Fibroblast of peridontal ligament (primary cell): ENCODE measurements at regions not wholly inside any gene's neighbourhood (a gene's known extent, or its start where the extent isn't known, plus 50 kb on each side); places are given as distances from the start of the nearest gene placed in this dataset.

Source experiments
- DNase-seq: peaks from one replicate; pipeline ENCODE4 v3.0.0-alpha.2; 2010; ENCODE audit errors: extremely low read depth

- no peak for DNase-seq
Measured at GRCh38 chr11:127737499-127737898, 736.9 kb upstream of the KIRREL3 start.

GRCh38 chr11:127733552-127733951 lies 733.0 kb upstream of the KIRREL3 start:
- no peak for DNase-seq

GRCh38 chr11:127726367-127726766 lies 725.8 kb upstream of the KIRREL3 start:
- DNase-seq: no peak

DNA sequence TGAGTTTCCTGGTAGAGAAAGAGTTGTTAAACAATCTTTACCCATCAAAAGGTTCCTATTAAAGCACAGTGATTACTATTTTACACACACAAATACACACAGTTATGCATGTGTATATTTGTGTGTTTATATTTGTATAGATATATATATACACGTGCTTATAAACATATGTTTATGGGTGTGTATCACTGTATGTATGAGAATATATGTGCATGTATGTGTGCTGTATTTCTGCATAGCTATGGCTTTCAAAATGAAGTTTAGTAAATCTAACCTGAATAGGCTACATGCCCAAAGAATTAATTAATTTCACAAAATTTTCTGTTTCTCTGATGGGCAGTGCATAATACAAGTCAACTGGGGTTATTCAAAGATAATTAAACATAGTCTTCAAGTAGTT lies 723.1 kb upstream of the KIRREL3 start:
- no peak for DNase-seq

DNA sequence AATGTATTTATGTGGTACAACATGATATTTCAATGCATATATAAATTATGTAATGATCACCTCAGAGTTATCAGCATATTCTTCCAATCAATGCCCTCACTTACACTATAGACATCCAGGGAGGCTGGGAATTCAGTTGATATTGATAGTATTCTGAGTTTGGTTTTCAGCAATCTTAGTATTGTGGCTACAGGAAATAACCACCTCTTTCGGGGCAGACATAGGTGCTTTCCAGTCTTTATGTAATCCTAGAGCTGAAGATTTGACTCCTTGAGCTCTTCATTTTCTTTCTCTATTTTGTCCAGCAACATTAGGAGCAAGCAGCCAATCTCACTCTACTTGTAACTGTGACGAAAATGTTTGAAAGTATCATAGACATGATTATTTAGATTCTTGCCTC lies 712.7 kb upstream of the KIRREL3 start:
- no peak for DNase-seq

GRCh38 chr11:127711748-127712147 lies 711.2 kb upstream of the KIRREL3 start:
- no peak for DNase-seq

- DNase-seq: no peak
Measured at GRCh38 chr11:127710831-127711230, 710.3 kb upstream of the KIRREL3 start.

- DNase-seq: no peak
Measured at GRCh38 chr11:127709960-127710359, 709.4 kb upstream of the KIRREL3 start.

- DNase-seq: no peak
Measured at GRCh38 chr11:127693686-127694085, 693.1 kb upstream of the KIRREL3 start.

- no peak for DNase-seq
Measured at GRCh38 chr11:127683321-127683720, 682.8 kb upstream of the KIRREL3 start.

DNA sequence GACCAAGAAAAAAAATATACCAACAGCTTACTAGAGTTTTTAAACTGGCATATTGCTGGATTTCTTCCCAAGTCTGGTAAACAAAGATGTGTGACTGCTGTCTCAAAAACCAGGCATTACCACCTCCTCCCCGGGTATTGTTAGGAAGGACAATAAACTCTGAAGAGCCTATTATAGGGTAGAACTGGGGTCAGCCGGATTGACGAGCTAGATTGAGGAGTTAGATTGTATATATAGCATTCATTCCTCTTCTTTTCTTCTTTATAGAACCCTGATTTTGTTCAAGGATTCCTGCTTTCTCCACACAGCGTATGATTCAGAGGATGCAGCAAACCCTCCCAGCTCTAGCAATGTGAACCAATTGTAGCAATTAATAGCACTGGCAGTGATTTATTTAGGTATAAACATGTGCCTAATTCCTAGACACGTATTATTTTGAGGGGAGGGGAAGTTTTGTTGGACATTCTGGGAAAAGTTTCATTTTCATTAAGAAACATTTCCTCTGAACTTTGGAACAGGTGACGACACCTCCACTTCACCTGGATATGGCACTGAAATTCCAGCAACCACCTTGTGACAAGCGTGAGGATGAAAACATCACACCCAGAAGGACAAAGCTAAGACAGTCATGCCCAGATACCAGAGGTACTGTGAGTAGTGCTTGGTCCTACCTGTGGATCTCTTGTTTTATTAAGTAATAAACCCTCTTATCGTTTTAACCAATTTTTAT lies 679.4 kb upstream of the KIRREL3 start:
- no peak for DNase-seq

- DNase-seq: no peak
Measured at GRCh38 chr11:127678631-127679030, 678.1 kb upstream of the KIRREL3 start.

GRCh38 chr11:127677660-127678425 lies 677.3 kb upstream of the KIRREL3 start:
- DNase-seq: no peak

DNA sequence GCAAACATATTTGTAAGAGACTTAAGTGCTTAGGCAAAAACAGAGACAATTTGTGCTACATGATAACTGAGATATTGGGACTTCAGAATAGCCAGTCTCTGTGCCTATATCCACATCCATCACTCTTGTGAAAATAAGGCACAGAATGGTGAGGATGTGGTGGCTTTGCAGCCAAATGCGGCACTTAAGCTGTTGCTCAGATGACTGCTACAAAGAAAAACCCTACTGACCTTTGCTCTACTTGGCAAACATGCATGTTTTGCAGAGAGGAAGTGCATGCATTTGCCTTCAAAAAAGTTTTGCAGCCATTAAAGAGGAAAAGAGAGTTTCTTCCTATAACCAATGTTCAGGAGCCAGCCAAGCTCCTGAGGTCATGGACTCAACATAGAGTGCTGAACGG lies 675.0 kb upstream of the KIRREL3 start:
- no peak for DNase-seq

- no peak for DNase-seq
Measured at GRCh38 chr11:127674754-127675153, 674.2 kb upstream of the KIRREL3 start.

GRCh38 chr11:127670374-127671119 lies 670.0 kb upstream of the KIRREL3 start:
- no peak for DNase-seq

GRCh38 chr11:127656116-127656836 lies 655.7 kb upstream of the KIRREL3 start:
- DNase-seq: peak; percentile 61

- DNase-seq: no peak
Measured at GRCh38 chr11:127653076-127653475, 652.5 kb upstream of the KIRREL3 start.

GRCh38 chr11:127651888-127652221 lies 651.3 kb upstream of the KIRREL3 start:
- peak; percentile 58 for DNase-seq

- DNase-seq: peak; percentile 75
Measured at GRCh38 chr11:127651175-127651887, 650.8 kb upstream of the KIRREL3 start.

- DNase-seq: no peak
Measured at GRCh38 chr11:127649958-127650357, 649.4 kb upstream of the KIRREL3 start.
